Spleen (tissue), 7 donors: ENCODE measurements at regions not wholly inside any gene's neighbourhood (a gene's known extent, or its start where the extent isn't known, plus 50 kb on each side); places are given as distances from the start of the nearest gene placed in this dataset.
"Not testable (repeated sequence)": the region's sequence is repeated elsewhere in the genome, so short reads cannot be mapped to it uniquely, and the experiment has no call there.

Experiments used
- POLR2A ChIP-seq, 3 donors: fragments of 450-650 bp; IDR thresholded peaks; one replicate each; pipeline ENCODE4 v1.5.1; 2017; ENCODE audit warnings: antibody characterized with exemption in 3 of 3, mild to moderate bottlenecking in 1 of 3
- POLR2AphosphoS5 ChIP-seq, 3 donors: sonication (generic); formaldehyde crosslinking; IDR thresholded peaks; one replicate each; pipeline ENCODE4 v1.5.1; 2017; ENCODE audit warnings: antibody characterized with exemption in 3 of 3
- TF ChIP-seq, protein P1 (sequence below), 11 experiments: fragments of 200-600 bp in 7 of 11; fragments of 450-650 bp in 4 of 11; sonication (generic) in 4 of 11; IDR thresholded peaks in 8 of 11; conservative IDR thresholded peaks in 3 of 11; 1 replicate in 7 of 11; 2 replicates in 4 of 11; pipeline versions ENCODE4 v1.4.0 to v1.8.0; 2016 to 2021; ENCODE audit warnings: antibody characterized with exemption in 11 of 11, inconsistent platforms in 4 of 11, mild to moderate bottlenecking in 1 of 11
- donor health status: DM: no; HTN: no; CAD: no; lungs with moderate emphysema.
- donor health status: DM: no; HTN: no; CAD: no.
- donor health status: DM: no; HTN: no; CAD: no.

DNA sequence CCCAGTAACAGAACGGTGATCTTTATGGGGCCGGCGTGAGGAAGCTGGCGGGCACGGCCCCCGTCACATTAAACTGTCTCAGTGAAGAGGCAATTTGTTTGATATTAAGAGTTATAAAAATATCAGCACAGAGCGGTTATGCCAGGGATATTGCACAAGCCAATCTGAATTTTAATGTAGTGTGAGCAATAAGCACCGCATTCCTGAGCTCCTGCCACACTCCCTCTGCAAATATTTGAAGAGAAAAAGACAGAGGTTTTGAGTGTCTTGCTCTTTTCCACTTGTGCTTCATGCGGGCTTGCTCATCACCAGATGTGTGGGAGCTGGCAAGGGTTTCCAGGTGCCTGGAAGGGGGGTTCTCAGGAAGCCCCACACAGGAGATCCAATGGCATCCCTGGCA is 50.3 kb upstream of the PAX8 start:
- not testable (repeated sequence) for TF ChIP-seq POLR2A, POLR2AphosphoS5 (IDR thresholded peaks at IDR 0.05)
- TF ChIP-seq, protein P1, sequence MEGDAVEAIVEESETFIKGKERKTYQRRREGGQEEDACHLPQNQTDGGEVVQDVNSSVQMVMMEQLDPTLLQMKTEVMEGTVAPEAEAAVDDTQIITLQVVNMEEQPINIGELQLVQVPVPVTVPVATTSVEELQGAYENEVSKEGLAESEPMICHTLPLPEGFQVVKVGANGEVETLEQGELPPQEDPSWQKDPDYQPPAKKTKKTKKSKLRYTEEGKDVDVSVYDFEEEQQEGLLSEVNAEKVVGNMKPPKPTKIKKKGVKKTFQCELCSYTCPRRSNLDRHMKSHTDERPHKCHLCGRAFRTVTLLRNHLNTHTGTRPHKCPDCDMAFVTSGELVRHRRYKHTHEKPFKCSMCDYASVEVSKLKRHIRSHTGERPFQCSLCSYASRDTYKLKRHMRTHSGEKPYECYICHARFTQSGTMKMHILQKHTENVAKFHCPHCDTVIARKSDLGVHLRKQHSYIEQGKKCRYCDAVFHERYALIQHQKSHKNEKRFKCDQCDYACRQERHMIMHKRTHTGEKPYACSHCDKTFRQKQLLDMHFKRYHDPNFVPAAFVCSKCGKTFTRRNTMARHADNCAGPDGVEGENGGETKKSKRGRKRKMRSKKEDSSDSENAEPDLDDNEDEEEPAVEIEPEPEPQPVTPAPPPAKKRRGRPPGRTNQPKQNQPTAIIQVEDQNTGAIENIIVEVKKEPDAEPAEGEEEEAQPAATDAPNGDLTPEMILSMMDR (IDR thresholded peaks at IDR 0.05 in 8 of 11, conservative IDR thresholded peaks at IDR 0.05 in 3 of 11) = not testable (repeated sequence)
